NCI-H526 (cell line): ENCODE measurements at regions not wholly inside any gene's neighbourhood (a gene's known extent, or its start where the extent isn't known, plus 50 kb on each side); places are given as distances from the start of the nearest gene placed in this dataset.
A peak's percentile ranks its signal among the peaks of the same experiment; 100 is the strongest.

Experiments used
- DNase-seq, 2 experiments: peaks; one replicate each; lab custom pipeline; 2025; lab: John Stamatoyannopoulos, UW

GRCh38 chr12:98402671-98403070, 112.7 kb upstream of the TMPO start:
- no peak for DNase-seq

DNA sequence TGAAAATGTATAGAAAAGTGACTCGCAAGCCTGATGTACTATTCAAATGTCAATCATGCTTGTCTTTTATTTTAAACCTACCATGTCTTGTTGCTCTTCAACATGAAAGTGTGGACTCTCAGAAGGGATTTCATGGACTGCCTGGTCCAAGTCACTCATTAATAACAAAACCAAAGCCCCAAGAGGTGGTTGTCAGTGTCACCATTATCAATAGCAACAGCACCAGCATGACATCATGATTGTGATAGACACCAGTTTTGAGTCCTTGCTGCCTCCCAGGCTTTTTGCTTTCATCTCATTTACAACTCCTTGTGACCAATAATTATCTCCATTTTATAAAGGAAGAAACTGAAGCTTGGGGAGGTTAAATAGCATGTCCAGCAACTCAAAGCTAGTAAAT, 112.0 kb upstream of the TMPO start:
- no peak for DNase-seq

DNA sequence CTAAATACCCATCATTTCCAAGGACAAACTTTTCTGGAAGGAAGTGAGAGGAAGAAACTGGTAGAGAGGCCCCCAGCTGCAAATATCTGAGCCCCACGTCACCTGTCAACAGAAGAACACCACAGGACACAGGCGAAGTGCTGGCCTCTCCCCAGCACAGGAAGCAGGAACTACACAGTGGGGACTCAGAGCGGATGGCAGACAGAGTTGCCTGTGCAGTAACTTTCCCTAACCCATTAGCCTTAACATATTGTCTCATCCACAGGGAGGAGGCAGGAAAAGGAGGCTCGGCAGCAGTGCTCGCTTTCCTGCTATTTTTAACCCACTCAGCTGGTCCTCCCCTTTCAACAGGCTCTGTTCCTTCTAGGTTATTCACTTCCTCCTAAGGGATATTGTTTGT, 111.5 kb upstream of the TMPO start:
- no peak for DNase-seq

DNA sequence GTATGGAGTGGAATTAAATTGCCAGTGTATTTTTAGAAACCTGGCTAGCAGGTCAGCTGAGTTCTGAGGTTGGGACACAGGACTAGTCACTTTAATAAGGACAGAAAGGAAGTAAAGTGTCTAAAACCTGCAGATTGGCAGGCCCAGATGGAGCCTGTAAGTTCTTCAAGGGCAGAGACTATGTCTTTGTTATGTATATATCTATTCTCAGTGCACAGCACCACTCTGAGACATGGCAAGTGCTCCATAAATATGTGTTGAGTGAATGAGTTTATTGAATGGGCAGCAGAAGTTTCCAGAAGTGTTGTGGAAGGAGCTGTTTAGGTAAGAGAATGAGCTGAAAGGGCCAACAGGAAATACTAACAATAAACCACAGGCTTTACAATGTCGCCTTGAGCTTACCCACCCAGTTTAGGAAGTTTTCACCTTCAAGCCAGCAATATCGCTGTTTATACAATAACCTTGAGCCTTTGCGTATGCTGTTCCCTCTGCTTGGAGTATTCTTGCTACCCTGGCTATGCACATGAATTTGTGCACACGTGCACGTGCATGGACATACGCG, 109.5 kb upstream of the TMPO start:
- no peak for DNase-seq

GRCh38 chr12:98406378-98406777, 109.0 kb upstream of the TMPO start:
- DNase-seq: no peak

DNA sequence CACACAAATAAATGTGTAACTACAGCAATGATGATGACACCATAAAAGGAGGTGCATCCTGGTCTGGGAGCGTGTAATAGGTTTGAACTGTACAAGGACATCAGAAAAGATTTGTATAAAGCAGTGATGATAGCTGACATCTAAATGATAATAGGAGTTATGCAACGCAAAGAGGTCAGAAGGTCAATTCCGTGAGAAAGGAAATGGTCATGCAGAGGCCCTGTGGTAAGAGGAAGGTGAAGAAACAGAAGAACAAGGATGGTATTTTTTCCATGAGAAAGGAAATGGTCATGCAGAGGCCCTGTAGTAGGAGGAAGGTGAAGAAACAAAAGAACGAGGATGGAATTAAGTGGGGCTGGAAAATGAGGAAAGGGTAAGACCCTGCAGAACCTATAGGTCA, 106.7 kb upstream of the TMPO start:
- DNase-seq: no peak

DNA sequence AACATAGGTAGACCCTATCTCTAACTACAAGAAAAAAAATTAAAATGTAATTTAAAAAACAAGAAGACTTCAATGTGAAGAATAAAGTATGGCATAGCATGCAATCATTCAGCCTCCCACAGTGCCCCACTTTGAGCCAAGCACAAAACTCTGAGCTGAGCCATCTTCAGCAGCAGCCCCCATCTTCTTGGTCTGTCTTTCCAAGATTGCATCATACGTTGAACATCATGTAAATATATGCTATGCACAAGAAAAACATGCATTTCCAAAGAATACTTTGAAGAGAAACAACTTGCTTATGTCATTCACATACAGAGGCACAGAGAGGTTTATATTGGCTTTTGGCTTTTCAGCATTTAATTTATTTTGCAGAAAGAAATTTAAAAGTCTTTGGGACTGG, 105.8 kb upstream of the TMPO start:
- no peak for DNase-seq

DNA sequence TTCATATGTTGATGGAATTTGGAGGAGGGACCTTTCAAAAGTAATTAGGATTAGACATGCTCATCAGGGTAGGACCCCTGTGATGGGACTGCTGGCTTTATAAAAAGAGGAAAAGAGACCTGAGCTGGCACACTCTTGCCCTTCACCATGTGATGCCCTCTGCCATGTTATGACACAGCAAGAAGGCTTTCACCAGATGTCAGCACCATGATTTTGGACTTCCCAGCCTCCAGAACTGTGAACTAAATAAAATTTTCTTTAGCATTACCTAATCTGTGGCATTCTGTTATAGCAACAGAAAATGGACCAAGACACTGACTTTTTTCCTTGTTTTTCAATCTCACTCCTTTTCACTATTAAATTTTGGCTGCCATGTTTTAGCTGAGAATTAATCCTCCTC, 105.0 kb upstream of the TMPO start:
- DNase-seq: no peak

DNA sequence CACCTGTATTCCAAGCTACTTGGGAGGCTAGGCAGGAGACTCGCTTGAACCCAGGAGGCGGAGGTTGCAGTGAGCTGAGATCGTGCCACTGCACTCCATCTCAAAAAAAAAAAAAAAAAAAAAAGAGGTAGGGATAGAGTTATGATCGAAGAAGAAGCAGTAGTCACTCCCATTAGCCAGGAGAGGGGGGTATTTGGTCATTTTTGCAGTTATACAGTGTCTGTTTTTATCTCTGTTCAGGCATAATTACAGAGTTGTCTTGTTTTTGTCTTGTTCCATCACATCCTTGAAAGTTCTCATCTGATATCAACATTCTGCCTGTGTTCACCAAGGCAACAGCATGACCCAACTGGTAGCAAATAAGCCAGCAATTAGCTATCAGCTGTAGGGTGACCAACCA, 98.5 kb upstream of the TMPO start:
- peak in 1 of 2 experiments; percentile 18 for DNase-seq

GRCh38 chr12:98417266-98417665, 98.1 kb upstream of the TMPO start:
- no peak for DNase-seq

DNA sequence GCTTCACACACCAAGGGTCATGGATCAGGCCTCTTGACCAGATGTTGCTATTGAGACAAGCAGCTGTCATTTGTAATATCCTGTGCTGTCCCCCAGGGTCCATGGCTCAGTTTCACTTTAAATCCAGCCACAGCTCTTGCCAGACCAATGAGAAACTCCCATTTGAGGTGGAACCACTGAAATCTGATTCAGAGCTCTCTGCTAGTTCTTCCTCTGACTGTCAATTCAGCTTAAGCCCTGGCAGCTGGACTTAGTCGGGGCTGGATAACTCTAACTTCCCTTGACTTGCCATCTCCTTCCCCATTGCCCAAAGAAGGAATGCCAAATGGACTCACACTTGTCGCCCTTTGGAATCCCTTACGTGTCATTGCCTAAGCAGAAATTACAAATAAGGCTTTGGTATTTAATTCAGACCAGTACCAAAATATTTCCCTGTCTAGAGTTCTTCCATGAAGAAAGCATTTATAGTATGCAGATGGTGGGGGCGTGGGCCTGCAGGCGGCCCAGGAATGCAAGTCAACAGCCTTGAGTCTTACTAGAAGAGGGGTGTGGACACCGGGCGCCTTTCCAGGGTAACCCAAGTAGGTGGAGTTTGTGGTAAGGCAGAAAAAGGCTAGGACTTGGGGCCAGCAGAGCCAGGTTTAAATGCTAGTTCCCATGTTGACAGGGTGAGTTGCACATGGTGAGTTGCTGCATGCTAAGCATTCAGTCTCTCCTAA, 96.9 kb upstream of the TMPO start:
- no peak for DNase-seq

DNA sequence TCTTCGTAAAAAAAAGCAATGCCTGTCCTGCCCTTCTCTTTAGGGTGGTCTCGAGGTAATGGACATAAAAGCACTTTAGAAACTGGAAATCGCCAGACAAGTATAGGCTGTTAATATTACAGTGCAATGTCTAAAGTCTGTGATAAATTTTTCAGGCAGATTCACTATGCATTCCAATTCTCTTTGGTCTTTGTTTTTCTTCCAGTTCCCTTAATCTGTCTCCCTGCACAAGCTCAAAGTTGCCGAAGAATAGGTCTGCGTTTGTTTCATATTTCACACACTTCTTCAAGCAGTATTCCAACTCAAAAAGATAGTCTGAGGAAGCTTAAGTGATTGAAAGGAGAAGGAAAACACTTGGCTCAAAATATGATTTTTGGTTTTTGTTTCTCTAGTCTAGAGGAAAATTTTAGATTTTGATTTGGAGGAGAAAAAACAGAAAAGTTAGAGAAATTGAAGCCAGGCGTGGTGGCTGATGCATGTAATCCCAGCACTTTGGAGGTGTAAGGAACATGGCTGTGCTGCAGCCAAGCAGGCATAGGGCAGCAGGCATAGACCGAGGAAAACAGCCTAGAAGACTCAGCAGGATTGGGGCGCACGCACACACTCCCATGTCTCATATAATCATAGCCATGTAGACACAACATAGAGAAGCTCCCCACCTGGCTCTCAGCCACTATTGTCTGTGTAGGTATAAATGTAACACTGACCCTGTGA, 96.2 kb upstream of the TMPO start:
- DNase-seq: no peak

DNA sequence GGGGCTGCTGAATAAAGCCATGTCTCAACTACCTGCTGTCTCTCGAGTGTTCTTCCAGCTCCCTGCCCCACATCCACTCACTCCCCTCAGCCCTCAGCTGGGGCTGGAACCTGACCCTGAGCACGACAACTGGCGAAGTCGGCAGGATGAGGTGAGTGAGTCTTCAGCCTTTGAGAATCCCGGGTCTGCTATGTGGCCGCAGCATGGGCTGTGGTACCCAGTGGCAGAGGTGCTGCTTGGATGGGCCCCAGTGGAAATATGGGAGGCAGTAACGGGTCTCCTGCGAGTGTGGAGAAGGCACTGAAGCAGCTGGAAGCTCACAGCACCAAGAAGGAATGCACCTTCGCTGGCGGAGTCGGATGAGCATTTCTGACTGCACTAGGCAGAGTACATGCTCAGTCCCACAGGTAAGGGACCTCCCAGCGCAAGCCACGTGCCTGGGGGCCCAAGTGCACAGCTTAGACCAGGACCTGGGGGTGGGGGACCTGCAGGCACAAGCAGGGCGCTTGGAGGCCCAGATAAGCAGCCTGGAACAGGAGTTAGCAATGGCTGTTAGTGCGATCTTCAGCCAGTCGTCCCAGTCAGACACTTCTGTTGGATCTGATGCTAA, 95.5 kb upstream of the TMPO start:
- DNase-seq: no peak

GRCh38 chr12:98420461-98420860, 94.9 kb upstream of the TMPO start:
- no peak for DNase-seq

DNA sequence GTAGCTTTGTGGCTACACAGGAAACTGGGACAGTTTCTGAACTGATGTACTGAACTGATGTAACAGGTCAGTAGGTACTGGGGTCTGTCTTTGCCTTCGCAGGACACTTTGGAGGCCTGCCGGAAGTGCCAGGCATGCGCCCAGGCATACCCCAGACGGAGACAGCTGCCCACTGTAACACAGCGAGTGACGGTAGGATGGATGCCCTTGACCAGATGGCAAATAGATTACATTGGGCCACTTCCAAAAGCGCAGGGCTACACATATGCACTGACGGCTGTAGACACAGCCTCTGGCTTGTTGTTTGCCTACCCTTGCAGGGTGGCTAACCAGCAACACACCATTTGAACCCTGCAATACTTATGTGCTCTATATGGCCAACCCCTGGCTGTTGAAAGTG, 94.1 kb upstream of the TMPO start:
- no peak for DNase-seq

DNA sequence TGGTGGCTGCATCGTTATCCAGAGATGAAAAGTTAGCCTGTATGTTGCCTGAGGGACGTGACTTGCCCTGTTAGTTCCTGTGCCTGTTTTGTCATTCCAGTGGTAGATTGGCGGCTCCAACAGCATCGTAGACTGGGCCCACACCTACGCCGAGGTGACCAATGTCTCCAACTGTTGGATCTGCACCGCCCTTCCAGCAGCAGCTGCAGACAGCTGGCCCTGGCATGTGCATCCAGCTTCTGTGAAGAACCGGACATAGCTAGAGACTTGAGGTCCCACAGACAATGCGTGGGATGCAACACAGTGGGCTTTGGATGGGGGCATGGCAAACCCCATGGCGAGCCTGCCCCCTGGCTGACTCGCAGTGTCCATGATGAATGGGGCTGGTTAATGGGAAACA, 93.0 kb upstream of the TMPO start:
- no peak for DNase-seq

DNA sequence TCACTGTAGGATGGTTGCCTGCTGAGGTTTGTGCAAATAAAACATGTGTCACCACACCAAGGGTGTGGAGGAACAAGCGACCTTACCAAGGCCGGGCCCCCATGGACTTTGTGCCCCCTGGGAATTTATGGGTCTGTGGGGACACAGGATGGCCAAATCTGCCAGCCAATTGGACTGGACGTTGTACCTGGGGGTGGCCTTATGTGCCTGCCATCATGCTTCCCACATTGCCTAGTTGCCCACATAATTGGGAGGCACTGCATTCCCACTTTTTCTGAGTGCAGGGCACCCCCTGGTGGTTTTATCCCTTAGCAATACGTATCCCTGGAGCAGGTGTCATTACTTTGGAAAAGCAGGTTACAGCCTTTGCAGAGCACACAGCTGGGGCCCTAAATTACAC, 92.6 kb upstream of the TMPO start:
- peak in 1 of 2 experiments; percentile 36 for DNase-seq

DNA sequence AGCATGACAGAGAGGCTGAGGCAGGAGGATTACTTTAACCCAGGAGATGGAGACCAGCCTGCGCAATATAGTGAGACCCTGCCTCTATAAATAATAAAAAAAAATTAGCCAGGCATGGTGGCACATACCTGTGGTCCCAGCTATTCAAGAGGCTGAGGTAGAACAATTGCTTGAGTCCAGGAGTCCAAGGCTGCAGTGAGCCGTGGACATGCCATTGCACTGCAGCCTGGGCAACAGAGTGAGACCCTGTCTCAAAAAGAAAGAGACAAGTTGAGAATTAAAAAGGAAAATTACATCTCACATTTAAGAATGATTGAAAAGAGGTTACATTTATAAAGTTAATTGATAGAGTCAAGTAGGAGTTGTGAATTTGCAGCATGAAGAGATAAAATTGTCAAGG, 91.4 kb upstream of the TMPO start:
- DNase-seq: no peak

GRCh38 chr12:98424726-98425401, 90.5 kb upstream of the TMPO start:
- DNase-seq: peak; percentile 33 to 71

GRCh38 chr12:98425859-98426258, 89.5 kb upstream of the TMPO start:
- peak in 1 of 2 experiments; percentile 6 for DNase-seq

- no peak for DNase-seq
Measured at GRCh38 chr12:98431089-98431488, 84.3 kb upstream of the TMPO start.

GRCh38 chr12:98437166-98437565, 78.2 kb upstream of the TMPO start:
- peak in 1 of 2 experiments; percentile 11 for DNase-seq
